ENCODE measurements at regions not wholly inside any gene's neighbourhood (a gene's known extent, or its start where the extent isn't known, plus 50 kb on each side); places are given as distances from the start of the nearest gene placed in this dataset.

GRCh38 chr2:7826656-7827055 lies 855.2 kb upstream of the ID2 start:
- TF ChIP-seq EZH2phosphoT487 (IDR thresholded peaks at IDR 0.05; ENCODE audit: insufficient read depth, low read depth) (no peak), EZH2 (IDR thresholded peaks at IDR 0.05; ENCODE audit: insufficient read depth, poor library complexity, severe bottlenecking) (no peak)

Data from GM23248 (cell line).